ENCODE measurements at regions not wholly inside any gene's neighbourhood (a gene's known extent, or its start where the extent isn't known, plus 50 kb on each side); places are given as distances from the start of the nearest gene placed in this dataset.

- TF ChIP-seq CTCF (conservative IDR thresholded peaks at IDR 0.05; ENCODE audit: low read length) = no peak
- no peak overlapping the region for H3K4me3 ChIP-seq (ENCODE audit: low read length)
- DNase-seq (ENCODE audit: low read depth) = no peak
Observed at GRCh38 chr9:91101611-91102168, 260.0 kb downstream of the AUH start.

- no peak for DNase-seq (ENCODE audit: low read depth)
- TF ChIP-seq CTCF (conservative IDR thresholded peaks at IDR 0.05; ENCODE audit: low read length) = no peak
- no peak overlapping the region for H3K4me3 ChIP-seq (ENCODE audit: low read length)
Observed at GRCh38 chr9:91102269-91102668, 259.4 kb downstream of the AUH start.

GRCh38 chr9:91103931-91104330, 257.8 kb downstream of the AUH start:
- no peak for TF ChIP-seq CTCF (conservative IDR thresholded peaks at IDR 0.05; ENCODE audit: low read length)
- no peak for DNase-seq (ENCODE audit: low read depth)
- no peak overlapping the region for H3K4me3 ChIP-seq (ENCODE audit: low read length)

GRCh38 chr9:91106415-91107081, 255.2 kb downstream of the AUH start:
- no peak for DNase-seq (ENCODE audit: low read depth)
- H3K4me3 ChIP-seq (ENCODE audit: low read length) = no peak overlapping the region
- TF ChIP-seq CTCF (conservative IDR thresholded peaks at IDR 0.05; ENCODE audit: low read length) = no peak

GRCh38 chr9:91111226-91111625, 250.5 kb downstream of the AUH start:
- no peak for DNase-seq (ENCODE audit: low read depth)
- TF ChIP-seq CTCF (conservative IDR thresholded peaks at IDR 0.05; ENCODE audit: low read length) = no peak
- H3K4me3 ChIP-seq (ENCODE audit: low read length) = no peak overlapping the region

- no peak for DNase-seq (ENCODE audit: low read depth)
- no peak for TF ChIP-seq CTCF (conservative IDR thresholded peaks at IDR 0.05; ENCODE audit: low read length)
- no peak overlapping the region for H3K4me3 ChIP-seq (ENCODE audit: low read length)
Observed at GRCh38 chr9:91111876-91112275, 249.8 kb downstream of the AUH start.

GRCh38 chr9:91113016-91113415, 248.7 kb downstream of the AUH start:
- no peak overlapping the region for H3K4me3 ChIP-seq (ENCODE audit: low read length)
- TF ChIP-seq CTCF (conservative IDR thresholded peaks at IDR 0.05; ENCODE audit: low read length) = no peak
- DNase-seq (ENCODE audit: low read depth) = no peak
